Fibroblast of the aortic adventitia (primary cell): ENCODE measurements at regions not wholly inside any gene's neighbourhood (a gene's known extent, or its start where the extent isn't known, plus 50 kb on each side); places are given as distances from the start of the nearest gene placed in this dataset.

Source experiments
- DNase-seq: peaks from one replicate; pipeline ENCODE4 v3.0.0-alpha.2; 2010; ENCODE audit warnings: low read depth
- H3K4me3 ChIP-seq: 2 replicates; pipeline ENCODE4 v1.5.1; 2011; ENCODE audit warnings: low read depth, mild to moderate bottlenecking, control low read depth, low read length, moderate library complexity
- CTCF ChIP-seq: IDR thresholded peaks from 2 replicates; pipeline ENCODE4 v1.5.1; 2011; ENCODE audit warnings: mild to moderate bottlenecking, low read length, control low read depth, inconsistent platforms; ENCODE audit not compliant: insufficient read depth

DNA sequence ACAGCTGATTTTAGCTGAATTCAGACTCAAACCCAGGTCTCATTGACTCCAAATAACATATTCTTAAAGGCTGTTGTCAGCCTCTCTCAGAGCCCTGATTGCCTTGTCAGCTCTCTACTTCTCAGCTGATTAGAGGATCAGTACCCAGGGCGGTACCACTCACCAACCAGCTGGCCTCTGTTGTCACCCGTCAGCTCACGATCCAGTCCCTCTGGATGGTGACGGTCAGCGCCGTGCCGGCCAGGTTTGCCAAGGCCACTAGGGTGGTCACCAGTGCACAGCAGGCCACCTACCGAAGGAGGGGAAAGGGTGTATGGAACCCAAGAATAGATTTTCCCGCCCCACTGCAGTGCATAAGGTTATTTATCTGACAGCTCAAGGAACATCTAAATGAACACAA, 52.3 kb upstream of the TOMM7 start:
- H3K4me3 ChIP-seq = no peak overlapping the region
- TF ChIP-seq CTCF = no peak
- DNase-seq = no peak
